Colonic mucosa (tissue), 4 donors: ENCODE measurements at regions not wholly inside any gene's neighbourhood (a gene's known extent, or its start where the extent isn't known, plus 50 kb on each side); places are given as distances from the start of the nearest gene placed in this dataset.

Experiments used
- DNase-seq: peaks from one replicate; pipeline ENCODE4 v3.0.0-alpha.2; 2020
- H3K27ac ChIP-seq: fragments of 200-600 bp; one replicate; pipeline ENCODE4 v1.8.0; 2021
- H3K27me3 ChIP-seq: fragments of 200-600 bp; one replicate; pipeline ENCODE4 v1.8.0; 2021
- H3K36me3 ChIP-seq: fragments of 200-600 bp; one replicate; pipeline ENCODE4 v1.8.0; 2021
- H3K4me1 ChIP-seq: fragments of 200-600 bp; one replicate; pipeline ENCODE4 v1.8.0; 2021; ENCODE audit warnings: mild to moderate bottlenecking
- H3K4me3 ChIP-seq: fragments of 200-600 bp; one replicate; pipeline ENCODE4 v1.8.0; 2021
- H3K9ac ChIP-seq, 2 donors: one replicate each; pipeline ENCODE4 v1.7.0; 2013; ENCODE audit warnings: control low read depth in 2 of 2, low read depth in 2 of 2, low read length in 2 of 2
- H3K9me3 ChIP-seq: fragments of 200-600 bp; one replicate; pipeline ENCODE4 v1.8.0; 2021
- CTCF ChIP-seq: fragments of 200-600 bp; IDR thresholded peaks from one replicate; pipeline ENCODE4 v1.8.0; 2022; ENCODE audit warnings: antibody characterized with exemption, mild to moderate bottlenecking
- intact Hi-C: fragments of 100-400 bp; cut with DNase I; formaldehyde crosslinking; loops from one replicate; pipeline ENCODE4 v1.14.1; 2022
- donor health status: healthy.
- donor health status: DM: no; HTN: no; CAD: no.
- donor health status: DM: no; HTN: no; CAD: no.

- DNase-seq: no peak
- H3K27me3 ChIP-seq: no peaks in the 10 kb centered on the region
- no peak overlapping the region for H3K27ac ChIP-seq
- H3K9ac ChIP-seq: no peak overlapping the region
- no peak for TF ChIP-seq CTCF
- intact Hi-C loops: no loop called here
- no peak overlapping the region for H3K4me3 ChIP-seq
- no peaks in the 10 kb centered on the region for H3K36me3 ChIP-seq
- H3K4me1 ChIP-seq: no peaks in the 10 kb centered on the region
- H3K9me3 ChIP-seq: no peaks in the 10 kb centered on the region
Observed at GRCh38 chr4:189092581-189092980, 848.1 kb upstream of the FRG1 start.

GRCh38 chr4:189096108-189096507 lies 844.6 kb upstream of the FRG1 start:
- no peak overlapping the region for H3K4me3 ChIP-seq
- no peak overlapping the region for H3K9ac ChIP-seq
- H3K27ac ChIP-seq: no peak overlapping the region
- H3K9me3 ChIP-seq: no peaks in the 10 kb centered on the region
- intact Hi-C loops: no loop called here
- TF ChIP-seq CTCF: no peak
- no peaks in the 10 kb centered on the region for H3K4me1 ChIP-seq
- no peak for DNase-seq
- H3K36me3 ChIP-seq: no peaks in the 10 kb centered on the region
- no peaks in the 10 kb centered on the region for H3K27me3 ChIP-seq

- no peak for TF ChIP-seq CTCF
- no peak for DNase-seq
- no peak overlapping the region for H3K9ac ChIP-seq
- H3K36me3 ChIP-seq: no peaks in the 10 kb centered on the region
- no peak overlapping the region for H3K4me3 ChIP-seq
- no peaks in the 10 kb centered on the region for H3K4me1 ChIP-seq
- H3K27ac ChIP-seq: no peak overlapping the region
- intact Hi-C loops: no loop called here
- H3K27me3 ChIP-seq: no peaks in the 10 kb centered on the region
- no peaks in the 10 kb centered on the region for H3K9me3 ChIP-seq
Observed at GRCh38 chr4:189096717-189097116, 844.0 kb upstream of the FRG1 start.

GRCh38 chr4:189098932-189099696 lies 841.6 kb upstream of the FRG1 start:
- H3K9ac ChIP-seq: no peak overlapping the region
- TF ChIP-seq CTCF: no peak
- H3K4me1 ChIP-seq: no peaks in the 10 kb centered on the region
- H3K4me3 ChIP-seq: no peak overlapping the region
- H3K27me3 ChIP-seq: no peaks in the 10 kb centered on the region
- no peaks in the 10 kb centered on the region for H3K36me3 ChIP-seq
- H3K27ac ChIP-seq: no peak overlapping the region
- no peaks in the 10 kb centered on the region for H3K9me3 ChIP-seq
- DNase-seq: no peak
- intact Hi-C loops: no loop called here

- Histone ChIP-seq H3K9ac (no peak overlapping the region), H3K4me1 (no peaks in the 10 kb centered on the region), H3K36me3 (no peaks in the 10 kb centered on the region), H3K9me3 (no peaks in the 10 kb centered on the region), H3K27ac (no peak overlapping the region), H3K27me3 (no peaks in the 10 kb centered on the region), H3K4me3 (no peak overlapping the region)
- TF ChIP-seq CTCF: no peak
- intact Hi-C loops: no loop called here
- DNase-seq: no peak
Observed at GRCh38 chr4:189113389-189113888, 827.2 kb upstream of the FRG1 start.
